ENCODE measurements at regions not wholly inside any gene's neighbourhood (a gene's known extent, or its start where the extent isn't known, plus 50 kb on each side); places are given as distances from the start of the nearest gene placed in this dataset.
A peak's percentile ranks its signal among the peaks of the same experiment; 100 is the strongest.
"Not testable (repeated sequence)": the region's sequence is repeated elsewhere in the genome, so short reads cannot be mapped to it uniquely, and the experiment has no call there.

GRCh38 chr2:16091576-16092282 is 151.4 kb downstream of the MYCN start:
- DNase-seq: no peak

- DNase-seq: peak in 1 of 3 experiments; percentile 26
Measured at GRCh38 chr2:16090650-16091575, 150.6 kb downstream of the MYCN start.

GRCh38 chr2:16089491-16089890 is 149.1 kb downstream of the MYCN start:
- DNase-seq: not testable (repeated sequence)

DNA sequence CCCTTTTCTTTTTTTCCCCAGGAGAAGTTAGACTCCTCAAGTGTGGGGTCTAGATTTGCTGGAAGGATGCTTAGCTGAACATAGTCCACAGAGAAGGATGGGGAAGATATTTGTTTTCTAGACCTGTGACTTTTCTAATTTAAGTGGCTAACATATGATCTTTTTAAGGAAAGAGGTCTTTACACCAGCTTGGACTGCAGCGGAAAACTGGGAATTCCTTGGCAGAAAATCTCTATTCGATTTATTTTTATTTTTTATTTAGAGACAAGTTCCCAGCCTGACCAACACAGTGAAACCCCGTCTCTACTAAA is 148.4 kb downstream of the MYCN start:
- DNase-seq: no peak

GRCh38 chr2:16088035-16088801 is 147.9 kb downstream of the MYCN start:
- no peak for DNase-seq

DNA sequence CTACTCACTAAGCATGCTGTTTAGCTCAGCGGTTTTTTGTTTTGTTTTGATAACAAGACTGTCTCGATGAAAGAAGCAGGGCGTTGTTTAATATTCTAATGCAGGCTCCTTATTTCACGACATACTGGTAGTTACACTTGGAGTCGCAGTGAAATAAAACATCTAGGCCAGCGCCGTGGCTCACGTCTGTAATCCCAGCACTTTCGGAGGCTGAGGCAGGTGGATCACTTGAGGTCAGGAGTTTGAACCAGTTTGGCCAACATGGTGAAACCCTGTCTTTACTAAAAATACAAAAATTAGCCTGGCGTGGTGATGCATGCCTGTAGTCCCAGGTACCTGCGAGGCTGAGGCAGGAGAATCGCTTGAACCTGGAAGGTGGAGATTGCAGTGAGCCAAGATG is 145.8 kb downstream of the MYCN start:
- DNase-seq: not testable (repeated sequence)

GRCh38 chr2:16085073-16085472 is 144.7 kb downstream of the MYCN start:
- no peak for DNase-seq

GRCh38 chr2:16084274-16084673 is 143.9 kb downstream of the MYCN start:
- no peak for DNase-seq

DNA sequence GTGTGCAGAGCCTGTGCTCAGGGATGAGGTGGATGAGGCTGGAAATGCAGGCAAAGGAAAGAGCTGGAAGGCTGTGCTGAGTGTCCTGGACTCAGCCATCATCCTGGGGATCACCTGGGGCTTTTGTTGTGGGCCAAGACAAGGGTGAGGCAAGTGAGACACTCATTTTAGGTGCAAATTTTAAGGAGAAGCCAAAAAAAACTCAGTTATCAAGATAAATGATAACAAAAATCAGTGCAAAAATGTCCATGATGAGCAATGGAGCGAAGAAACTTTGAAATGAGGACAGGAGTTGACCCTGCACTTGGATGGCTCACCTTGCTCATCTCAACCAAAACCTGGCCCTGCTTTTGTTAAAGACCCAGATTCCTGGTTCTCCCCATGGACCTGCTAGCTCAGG is 141.9 kb downstream of the MYCN start:
- DNase-seq: no peak

GRCh38 chr2:16081316-16082200 is 141.2 kb downstream of the MYCN start:
- DNase-seq: peak in 1 of 3 experiments; percentile 34

DNA sequence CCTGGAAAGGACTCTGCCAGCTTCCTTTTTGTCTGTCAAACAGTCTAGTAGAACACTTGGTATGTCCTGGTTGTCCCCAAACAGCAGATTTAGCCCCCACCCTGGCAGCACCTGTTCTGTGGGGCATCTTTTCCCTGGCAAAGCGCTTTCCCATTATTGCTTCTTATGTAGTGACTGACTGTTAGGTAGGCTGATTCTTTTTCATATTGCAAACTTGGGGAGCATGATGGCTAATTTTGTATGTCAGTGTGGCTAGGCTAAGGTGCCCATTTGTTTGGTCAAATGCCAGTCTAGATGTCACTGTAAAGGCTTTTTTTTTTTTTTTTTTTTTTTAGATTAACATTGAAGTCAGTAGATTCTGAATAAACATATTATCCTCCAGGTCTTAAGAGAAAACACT is 140.2 kb downstream of the MYCN start:
- DNase-seq: no peak

DNA sequence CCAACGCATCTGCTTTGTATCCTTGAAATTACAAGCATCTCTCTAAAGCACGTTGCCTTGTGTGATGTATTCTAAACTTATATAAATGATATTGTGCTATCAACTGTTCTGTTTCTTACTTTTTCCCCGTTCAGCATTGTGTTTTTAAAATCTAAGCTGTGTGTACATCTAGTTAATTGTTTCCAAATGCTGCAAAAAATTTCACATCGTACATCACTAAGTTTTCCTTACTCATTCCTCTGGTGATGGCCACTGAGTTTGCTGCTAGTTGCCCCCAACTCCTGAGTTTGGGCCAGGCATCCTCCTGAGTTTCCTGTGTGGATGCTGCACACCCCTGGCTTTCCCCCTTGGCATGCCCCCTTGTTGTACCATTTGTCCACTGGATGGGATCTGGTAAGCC is 139.7 kb downstream of the MYCN start:
- DNase-seq: no peak

- DNase-seq: no peak
Measured at GRCh38 chr2:16079637-16080036, 139.3 kb downstream of the MYCN start.

DNA sequence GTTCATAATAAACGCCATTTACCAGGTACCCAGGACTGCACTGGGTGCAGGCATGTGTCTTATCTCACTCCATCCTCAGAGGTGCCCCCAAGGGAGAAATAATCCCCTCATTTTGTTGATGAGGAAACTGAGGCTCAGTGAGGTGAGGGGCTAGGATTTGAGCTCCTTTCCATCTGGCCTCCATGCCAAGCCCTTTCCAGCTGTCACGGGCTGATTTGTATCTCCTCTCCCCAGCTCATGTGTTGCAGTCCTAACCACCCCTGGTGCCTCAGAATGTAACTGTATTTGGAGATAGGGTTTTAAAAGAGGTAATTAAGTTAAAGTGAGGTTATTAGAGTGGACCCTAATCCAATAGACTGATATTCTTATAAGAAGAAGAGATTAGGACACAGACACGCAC is 137.3 kb downstream of the MYCN start:
- no peak for DNase-seq

- peak in 1 of 3 experiments; percentile 63 for DNase-seq
Measured at GRCh38 chr2:16076911-16077310, 136.6 kb downstream of the MYCN start.

DNA sequence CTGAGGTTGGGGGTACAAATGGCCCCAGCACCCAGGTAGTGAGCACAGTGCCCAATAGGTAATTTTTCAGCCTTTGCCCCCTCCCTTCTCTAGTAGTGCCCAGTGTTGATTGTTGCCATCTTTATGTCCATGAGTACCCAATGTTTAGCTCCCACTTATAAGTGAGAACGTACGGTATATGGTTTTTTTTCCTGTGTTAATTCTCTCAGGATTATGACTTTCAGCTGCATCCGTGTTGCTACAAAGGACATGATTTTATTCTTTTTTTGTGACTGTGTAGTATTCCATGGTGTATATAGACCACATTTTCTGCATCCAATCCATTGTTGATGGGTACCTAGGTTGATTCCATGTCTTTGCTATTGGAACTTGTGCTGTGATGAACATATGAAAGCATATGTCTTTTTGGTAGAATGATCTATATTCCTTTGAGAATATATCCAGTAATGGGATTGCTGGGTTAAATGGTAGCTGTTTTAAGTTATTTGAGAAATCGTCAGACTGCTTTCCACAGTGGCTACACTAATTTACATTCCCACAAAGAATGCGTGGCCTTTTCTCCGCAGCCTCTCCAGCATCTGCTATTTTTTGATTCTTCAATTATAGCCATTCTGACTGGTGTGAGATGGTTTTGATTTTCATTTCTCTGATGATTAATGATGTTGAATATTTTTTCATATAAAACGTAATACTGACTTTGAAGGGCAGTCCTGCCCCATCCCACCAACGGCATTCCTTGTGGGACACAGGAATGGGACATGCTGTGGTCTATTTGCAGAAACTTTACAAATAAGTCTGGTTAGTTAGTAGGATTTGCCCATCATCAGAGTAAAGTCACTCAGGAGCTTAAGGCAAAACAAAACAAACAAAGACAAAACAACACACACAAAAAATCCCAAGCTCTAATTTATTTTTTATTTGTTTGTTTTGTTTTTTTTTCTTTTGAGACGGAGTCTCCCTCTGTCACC is 135.0 kb downstream of the MYCN start:
- no peak for DNase-seq

DNA sequence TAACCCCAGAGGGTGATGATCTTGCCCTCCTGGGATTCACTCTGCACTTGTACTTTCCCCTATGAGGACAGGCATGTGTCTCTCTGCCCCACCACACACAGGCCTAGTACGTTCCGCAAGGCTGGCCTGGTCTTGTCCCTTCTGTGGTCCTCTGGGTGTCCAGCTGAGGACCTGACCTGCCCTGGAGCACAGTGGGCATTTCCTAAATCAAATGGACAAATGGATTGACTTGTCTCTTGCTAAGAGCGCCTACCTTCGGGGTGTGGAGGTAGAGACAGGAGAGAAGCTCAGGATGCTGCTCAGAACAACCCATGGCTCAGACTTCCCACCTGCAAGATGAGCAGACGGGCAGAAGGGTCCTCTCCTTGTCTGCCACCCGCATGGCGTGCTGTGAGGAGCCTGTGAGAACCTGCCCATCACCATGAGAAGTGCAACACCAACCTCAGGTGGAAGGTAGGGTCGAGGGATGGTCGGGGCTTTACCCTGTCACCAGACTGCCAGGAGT is 133.6 kb downstream of the MYCN start:
- DNase-seq: no peak

- DNase-seq: no peak
Measured at GRCh38 chr2:16073471-16073870, 133.1 kb downstream of the MYCN start.

GRCh38 chr2:16072638-16073290 is 132.4 kb downstream of the MYCN start:
- no peak for DNase-seq

GRCh38 chr2:16071865-16072637 is 131.7 kb downstream of the MYCN start:
- no peak for DNase-seq

Measured in NCI-H1417 (cell line).